ENCODE measurements at regions not wholly inside any gene's neighbourhood (a gene's known extent, or its start where the extent isn't known, plus 50 kb on each side); places are given as distances from the start of the nearest gene placed in this dataset.

DNA sequence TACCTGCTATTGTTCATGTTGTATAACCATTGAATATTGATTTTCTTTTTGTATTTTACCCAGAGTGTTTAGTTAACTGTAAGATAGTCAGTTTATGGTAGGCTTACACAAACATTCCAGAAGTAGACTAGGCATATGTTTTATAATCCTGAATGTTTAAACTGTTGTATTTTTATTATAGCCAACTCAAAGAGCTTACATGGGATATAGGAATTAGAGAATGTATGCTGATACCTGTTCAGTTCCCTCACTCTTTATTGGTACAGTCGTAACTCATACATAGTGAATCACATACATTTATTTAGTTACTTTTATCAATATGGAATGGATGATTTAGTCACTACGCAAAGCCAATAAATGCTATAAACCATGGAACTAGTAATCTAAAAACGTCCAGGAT, 657.9 kb downstream of the SLITRK5 start:
- no peak for TF ChIP-seq GATA2 (IDR thresholded peaks at IDR 0.05; ENCODE audit: low read depth, low read length)
- TF ChIP-seq GATA3 (IDR thresholded peaks at IDR 0.05; ENCODE audit: low read depth, low read length): no peak

Data from SH-SY5Y (cell line).